K562 (cell line): ENCODE measurements at regions not wholly inside any gene's neighbourhood (a gene's known extent, or its start where the extent isn't known, plus 50 kb on each side); places are given as distances from the start of the nearest gene placed in this dataset.
"Not testable (repeated sequence)": the region's sequence is repeated elsewhere in the genome, so short reads cannot be mapped to it uniquely, and the experiment has no call there.

Experiments
- POLR2AphosphoS5 ChIP-seq: IDR thresholded peaks from 2 replicates; pipeline ENCODE4 v1.6.1; 2011; ENCODE audit warnings: mild to moderate bottlenecking, low read depth, low read length, moderate library complexity; ENCODE audit not compliant: control insufficient read depth, insufficient read depth
- RBM39 ChIP-seq: fragments of 200-400 bp; formaldehyde crosslinking; optimal IDR thresholded peaks from 2 replicates; pipeline ENCODE3; 2018; ENCODE audit warnings: low read depth, low read length
- SIX5 ChIP-seq, 2 experiments: IDR thresholded peaks; 2 replicates each; pipeline ENCODE4 v1.6.1; 2011; ENCODE audit warnings: low read length in 2 of 2, borderline replicate concordance in 1 of 2, low read depth in 1 of 2, mild to moderate bottlenecking in 1 of 2, moderate library complexity in 1 of 2; ENCODE audit not compliant: insufficient read depth in 1 of 2
- SMAD4 ChIP-seq: fragments of 250-450 bp; sonication (Bioruptor Pico); conservative IDR thresholded peaks from 2 replicates; pipeline ENCODE4 v1.8.0; 2021; ENCODE audit warnings: inconsistent platforms, mild to moderate bottlenecking, moderate library complexity
- SREBF1 ChIP-seq: fragments of 150-350 bp; IDR thresholded peaks from 2 replicates; pipeline ENCODE4 v1.6.1; 2014; ENCODE audit warnings: antibody characterized with exemption, low read depth, low read length, borderline replicate concordance
- ZNF551 ChIP-seq: fragments of 250-450 bp; sonication (Bioruptor Pico); IDR thresholded peaks from 2 replicates; pipeline ENCODE4 v1.5.0; 2021; ENCODE audit warnings: mild to moderate bottlenecking, moderate library complexity

GRCh38 chr17:22383772-22384460 is 691.6 kb downstream of the KCNJ18 start:
- not testable (repeated sequence) for TF ChIP-seq SREBF1; SIX5 (IDR thresholded peaks at IDR 0.05; ENCODE audit: borderline replicate concordance in 1 of 2, insufficient read depth in 1 of 2, low read depth in 1 of 2, low read length in 2 of 2); POLR2AphosphoS5; SMAD4; RBM39; ZNF551 (CRISPR knock-in tag)
